Stimulated activated CD4-positive, alpha-beta T cell treated with anti-CD3 and anti-CD28 coated beads, TNF-alpha, amount 100 ng/mL, for 1 hour (primary cell): ENCODE measurements at regions not wholly inside any gene's neighbourhood (a gene's known extent, or its start where the extent isn't known, plus 50 kb on each side); places are given as distances from the start of the nearest gene placed in this dataset.
"Not testable (repeated sequence)": the region's sequence is repeated elsewhere in the genome, so short reads cannot be mapped to it uniquely, and the experiment has no call there.

Experiments
- DNase-seq, 3 donors: peaks; one replicate each; pipeline ENCODE4 v3.0.0-alpha.2; 2020; ENCODE audit warnings: low read depth in 3 of 3, low spot score in 1 of 3

GRCh38 chr19:30846102-30846501, 473.9 kb downstream of the ZNF536 start:
- DNase-seq = no peak

GRCh38 chr19:30842926-30843325, 470.7 kb downstream of the ZNF536 start:
- DNase-seq = no peak

- no peak for DNase-seq
Measured at GRCh38 chr19:30841934-30842333, 469.8 kb downstream of the ZNF536 start.

GRCh38 chr19:30830875-30831274, 458.7 kb downstream of the ZNF536 start:
- DNase-seq = no peak

- DNase-seq = not testable (repeated sequence)
Measured at GRCh38 chr19:30825505-30825904, 453.3 kb downstream of the ZNF536 start.

- DNase-seq = no peak
Measured at GRCh38 chr19:30824809-30825208, 452.6 kb downstream of the ZNF536 start.

- DNase-seq = no peak
Measured at GRCh38 chr19:30817965-30818567, 445.9 kb downstream of the ZNF536 start.

GRCh38 chr19:30817197-30817596, 445.0 kb downstream of the ZNF536 start:
- DNase-seq = no peak

- no peak for DNase-seq
Measured at GRCh38 chr19:30815889-30816580, 443.9 kb downstream of the ZNF536 start.

GRCh38 chr19:30812099-30812678, 440.0 kb downstream of the ZNF536 start:
- DNase-seq = no peak

- DNase-seq = no peak
Measured at GRCh38 chr19:30811397-30812098, 439.4 kb downstream of the ZNF536 start.

GRCh38 chr19:30810726-30811125, 438.5 kb downstream of the ZNF536 start:
- DNase-seq = no peak

GRCh38 chr19:30807278-30807677, 435.1 kb downstream of the ZNF536 start:
- no peak for DNase-seq

GRCh38 chr19:30806311-30806710, 434.1 kb downstream of the ZNF536 start:
- no peak for DNase-seq

- no peak for DNase-seq
Measured at GRCh38 chr19:30804751-30805150, 432.6 kb downstream of the ZNF536 start.

- DNase-seq = not testable (repeated sequence)
Measured at GRCh38 chr19:30804333-30804732, 432.1 kb downstream of the ZNF536 start.

GRCh38 chr19:30802424-30803013, 430.3 kb downstream of the ZNF536 start:
- no peak for DNase-seq

- DNase-seq = no peak
Measured at GRCh38 chr19:30799865-30800755, 427.9 kb downstream of the ZNF536 start.

- no peak for DNase-seq
Measured at GRCh38 chr19:30795727-30796126, 423.5 kb downstream of the ZNF536 start.
